HEK293 (cell line): ENCODE measurements at regions not wholly inside any gene's neighbourhood (a gene's known extent, or its start where the extent isn't known, plus 50 kb on each side); places are given as distances from the start of the nearest gene placed in this dataset.

Experiments
- CTCF ChIA-PET: fragments of 350-600 bp; formaldehyde crosslinking; extraction: SDS; loops from one replicate; lab custom pipeline; 2021; ENCODE audit warnings: antibody characterized with exemption; lab: Yijun Ruan, JAX
- POLR2A ChIA-PET: fragments of 300-600 bp; formaldehyde crosslinking; extraction: SDS; loops from one replicate; lab custom pipeline; 2020; ENCODE audit warnings: antibody characterized with exemption, inconsistent platforms; lab: Yijun Ruan, JAX
- H3K27ac ChIP-seq: fragments of 200-500 bp; sonication (Bioruptor generic); 2 replicates; pipeline ENCODE4 v1.5.1; 2014; ENCODE audit warnings: low read depth, low read length, control low read depth, inconsistent platforms; ENCODE audit errors: extremely low read depth
- H3K36me3 ChIP-seq, 2 experiments: fragments of 200-500 bp in 1 of 2; sonication (Bioruptor generic) in 1 of 2; 1 replicate in 1 of 2; 2 replicates in 1 of 2; pipeline ENCODE4 v1.5.1; 2014 to 2017; ENCODE audit warnings: inconsistent platforms in 2 of 2, low read length in 2 of 2; ENCODE audit not compliant: control insufficient read depth in 2 of 2, insufficient read depth in 1 of 2
- H3K4me1 ChIP-seq: fragments of 200-500 bp; sonication (Bioruptor generic); 2 replicates; pipeline ENCODE4 v1.5.1; 2014; ENCODE audit warnings: mild to moderate bottlenecking, low read length, inconsistent platforms; ENCODE audit not compliant: control insufficient read depth, insufficient read depth
- H3K4me3 ChIP-seq: 2 replicates; pipeline ENCODE4 v1.5.1; 2011; ENCODE audit warnings: low read depth, mild to moderate bottlenecking, control low read depth, low read length, moderate library complexity
- H3K9me3 ChIP-seq: fragments of 200-500 bp; sonication (Bioruptor generic); 2 replicates; pipeline ENCODE4 v1.5.1; 2014; ENCODE audit warnings: low read depth, low read length, inconsistent platforms; ENCODE audit not compliant: control insufficient read depth, insufficient read depth
- OVOL3 ChIP-seq: fragments of 450-650 bp; formaldehyde crosslinking; IDR thresholded peaks from 2 replicates; pipeline ENCODE4 v1.5.1; 2016; ENCODE audit warnings: missing biosample characterization, missing genetic modification characterization
- SCRT2 ChIP-seq: fragments of 450-650 bp; formaldehyde crosslinking; IDR thresholded peaks from 2 replicates; pipeline ENCODE4 v1.5.1; 2016; ENCODE audit warnings: missing biosample characterization, missing genetic modification characterization
- TCF7L2 ChIP-seq: IDR thresholded peaks from 2 replicates; pipeline ENCODE4 v1.6.1; 2011; ENCODE audit warnings: low read depth, mild to moderate bottlenecking, inconsistent platforms, low read length, moderate library complexity, borderline replicate concordance
- ZNF169 ChIP-seq: fragments of 450-650 bp; formaldehyde crosslinking; IDR thresholded peaks from 2 replicates; pipeline ENCODE4 v1.5.1; 2016; ENCODE audit warnings: missing biosample characterization, missing genetic modification characterization
- ZNF223 ChIP-seq: fragments of 450-650 bp; formaldehyde crosslinking; IDR thresholded peaks from 2 replicates; pipeline ENCODE4 v1.5.1; 2016; ENCODE audit warnings: missing biosample characterization, missing genetic modification characterization
- ZNF292 ChIP-seq: fragments of 450-650 bp; formaldehyde crosslinking; IDR thresholded peaks from 2 replicates; pipeline ENCODE4 v1.5.1; 2016; ENCODE audit warnings: low read depth, missing biosample characterization, missing genetic modification characterization, borderline replicate concordance
- ZNF324 ChIP-seq: fragments of 450-650 bp; formaldehyde crosslinking; IDR thresholded peaks from 2 replicates; pipeline ENCODE4 v1.5.1; 2016; ENCODE audit warnings: missing biosample characterization, missing genetic modification characterization
- ZNF626 ChIP-seq: fragments of 450-650 bp; sonication (Bioruptor Pico); formaldehyde crosslinking; IDR thresholded peaks from 2 replicates; pipeline ENCODE4 v1.5.1; 2018; ENCODE audit warnings: missing biosample characterization, missing genetic modification characterization, inconsistent platforms
- ZNF670 ChIP-seq: fragments of 450-650 bp; formaldehyde crosslinking; IDR thresholded peaks from 2 replicates; pipeline ENCODE4 v1.5.1; 2016; ENCODE audit warnings: missing biosample characterization, missing genetic modification characterization, low read depth
- ZNF768 ChIP-seq: fragments of 450-650 bp; formaldehyde crosslinking; IDR thresholded peaks from 2 replicates; pipeline ENCODE4 v1.5.1; 2018; ENCODE audit warnings: missing biosample characterization, mild to moderate bottlenecking, missing genetic modification characterization
- TF ChIP-seq, protein P1 (sequence below): fragments of 450-650 bp; formaldehyde crosslinking; IDR thresholded peaks from 2 replicates; pipeline ENCODE4 v1.5.1; 2016; ENCODE audit warnings: missing biosample characterization, missing genetic modification characterization
- TF ChIP-seq, protein P2 (sequence below): fragments of 450-650 bp; formaldehyde crosslinking; IDR thresholded peaks from 2 replicates; pipeline ENCODE4 v1.5.1; 2016; ENCODE audit warnings: missing biosample characterization, missing genetic modification characterization
- TF ChIP-seq, protein P3 (sequence below): fragments of 450-650 bp; formaldehyde crosslinking; IDR thresholded peaks from 2 replicates; pipeline ENCODE4 v1.5.1; 2016; ENCODE audit warnings: missing biosample characterization, missing genetic modification characterization, borderline replicate concordance
- TF ChIP-seq, protein P4 (sequence below): fragments of 450-650 bp; formaldehyde crosslinking; IDR thresholded peaks from 2 replicates; pipeline ENCODE4 v1.5.1; 2016; ENCODE audit warnings: missing biosample characterization, missing genetic modification characterization
- TF ChIP-seq, protein P5 (sequence below): sonication (generic); formaldehyde crosslinking; IDR thresholded peaks from 2 replicates; pipeline ENCODE4 v1.8.1; 2022; ENCODE audit warnings: mild to moderate bottlenecking, moderate library complexity, missing genetic modification reagents
- TF ChIP-seq, protein P6 (sequence below): fragments of 450-650 bp; formaldehyde crosslinking; IDR thresholded peaks from 2 replicates; pipeline ENCODE4 v1.5.1; 2016; ENCODE audit warnings: missing biosample characterization, missing genetic modification characterization

DNA sequence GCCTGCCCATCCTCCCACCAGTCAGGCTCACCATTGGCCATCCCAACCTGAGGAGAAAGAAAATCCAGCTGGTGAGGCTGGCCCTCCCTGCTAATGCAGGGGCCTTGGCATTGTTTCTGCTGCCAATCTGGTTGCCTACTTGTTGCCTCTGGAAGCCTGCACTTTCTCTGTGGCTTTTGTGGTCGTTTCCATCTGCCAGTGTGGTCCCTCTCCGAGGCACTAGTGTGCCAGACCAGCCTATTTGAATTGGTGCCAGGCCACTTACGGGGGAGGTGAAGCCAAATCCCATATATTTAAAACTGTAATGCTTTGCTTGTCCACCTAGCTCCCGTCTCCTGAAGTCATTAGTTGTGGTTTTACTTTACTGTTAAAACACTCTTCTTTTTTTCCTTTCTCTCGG lies 213.4 kb upstream of the ADAMTSL1 start:
- ChIA-PET POLR2A (no interaction called here), CTCF (interaction anchor here (0.8 kb wide), 1 partner anchor 181 kb away, joined by 3 read pairs; no protein-coding TSS in a partner anchor)
- Histone ChIP-seq H3K27ac (no peak overlapping the region), H3K9me3 (no peaks in the 10 kb centered on the region), H3K4me3 (no peak overlapping the region), H3K4me1 (peaks cover 2% of the 10 kb centered on the region; the same call in 1 of the 2 replicates), H3K36me3 (no peaks in the 10 kb centered on the region)
- no peak for TF ChIP-seq ZNF324
- TF ChIP-seq ZNF626 (tag by site-specific recombination), result no peak
- peak; percentile 67 for TF ChIP-seq SCRT2
- no peak for TF ChIP-seq ZNF768
- TF ChIP-seq, protein P1, sequence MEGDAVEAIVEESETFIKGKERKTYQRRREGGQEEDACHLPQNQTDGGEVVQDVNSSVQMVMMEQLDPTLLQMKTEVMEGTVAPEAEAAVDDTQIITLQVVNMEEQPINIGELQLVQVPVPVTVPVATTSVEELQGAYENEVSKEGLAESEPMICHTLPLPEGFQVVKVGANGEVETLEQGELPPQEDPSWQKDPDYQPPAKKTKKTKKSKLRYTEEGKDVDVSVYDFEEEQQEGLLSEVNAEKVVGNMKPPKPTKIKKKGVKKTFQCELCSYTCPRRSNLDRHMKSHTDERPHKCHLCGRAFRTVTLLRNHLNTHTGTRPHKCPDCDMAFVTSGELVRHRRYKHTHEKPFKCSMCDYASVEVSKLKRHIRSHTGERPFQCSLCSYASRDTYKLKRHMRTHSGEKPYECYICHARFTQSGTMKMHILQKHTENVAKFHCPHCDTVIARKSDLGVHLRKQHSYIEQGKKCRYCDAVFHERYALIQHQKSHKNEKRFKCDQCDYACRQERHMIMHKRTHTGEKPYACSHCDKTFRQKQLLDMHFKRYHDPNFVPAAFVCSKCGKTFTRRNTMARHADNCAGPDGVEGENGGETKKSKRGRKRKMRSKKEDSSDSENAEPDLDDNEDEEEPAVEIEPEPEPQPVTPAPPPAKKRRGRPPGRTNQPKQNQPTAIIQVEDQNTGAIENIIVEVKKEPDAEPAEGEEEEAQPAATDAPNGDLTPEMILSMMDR, result no peak
- TF ChIP-seq OVOL3 (tag by site-specific recombination), result no peak
- TF ChIP-seq, protein P2, sequence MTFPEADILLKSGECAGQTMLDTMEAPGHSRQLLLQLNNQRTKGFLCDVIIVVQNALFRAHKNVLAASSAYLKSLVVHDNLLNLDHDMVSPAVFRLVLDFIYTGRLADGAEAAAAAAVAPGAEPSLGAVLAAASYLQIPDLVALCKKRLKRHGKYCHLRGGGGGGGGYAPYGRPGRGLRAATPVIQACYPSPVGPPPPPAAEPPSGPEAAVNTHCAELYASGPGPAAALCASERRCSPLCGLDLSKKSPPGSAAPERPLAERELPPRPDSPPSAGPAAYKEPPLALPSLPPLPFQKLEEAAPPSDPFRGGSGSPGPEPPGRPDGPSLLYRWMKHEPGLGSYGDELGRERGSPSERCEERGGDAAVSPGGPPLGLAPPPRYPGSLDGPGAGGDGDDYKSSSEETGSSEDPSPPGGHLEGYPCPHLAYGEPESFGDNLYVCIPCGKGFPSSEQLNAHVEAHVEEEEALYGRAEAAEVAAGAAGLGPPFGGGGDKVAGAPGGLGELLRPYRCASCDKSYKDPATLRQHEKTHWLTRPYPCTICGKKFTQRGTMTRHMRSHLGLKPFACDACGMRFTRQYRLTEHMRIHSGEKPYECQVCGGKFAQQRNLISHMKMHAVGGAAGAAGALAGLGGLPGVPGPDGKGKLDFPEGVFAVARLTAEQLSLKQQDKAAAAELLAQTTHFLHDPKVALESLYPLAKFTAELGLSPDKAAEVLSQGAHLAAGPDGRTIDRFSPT (tag by site-specific recombination), result no peak
- no peak for TF ChIP-seq TCF7L2
- TF ChIP-seq, protein P3, sequence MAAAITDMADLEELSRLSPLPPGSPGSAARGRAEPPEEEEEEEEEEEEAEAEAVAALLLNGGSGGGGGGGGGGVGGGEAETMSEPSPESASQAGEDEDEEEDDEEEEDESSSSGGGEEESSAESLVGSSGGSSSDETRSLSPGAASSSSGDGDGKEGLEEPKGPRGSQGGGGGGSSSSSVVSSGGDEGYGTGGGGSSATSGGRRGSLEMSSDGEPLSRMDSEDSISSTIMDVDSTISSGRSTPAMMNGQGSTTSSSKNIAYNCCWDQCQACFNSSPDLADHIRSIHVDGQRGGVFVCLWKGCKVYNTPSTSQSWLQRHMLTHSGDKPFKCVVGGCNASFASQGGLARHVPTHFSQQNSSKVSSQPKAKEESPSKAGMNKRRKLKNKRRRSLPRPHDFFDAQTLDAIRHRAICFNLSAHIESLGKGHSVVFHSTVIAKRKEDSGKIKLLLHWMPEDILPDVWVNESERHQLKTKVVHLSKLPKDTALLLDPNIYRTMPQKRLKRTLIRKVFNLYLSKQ (tag by site-specific recombination), result no peak
- TF ChIP-seq ZNF223, result no peak
- TF ChIP-seq, protein P4, sequence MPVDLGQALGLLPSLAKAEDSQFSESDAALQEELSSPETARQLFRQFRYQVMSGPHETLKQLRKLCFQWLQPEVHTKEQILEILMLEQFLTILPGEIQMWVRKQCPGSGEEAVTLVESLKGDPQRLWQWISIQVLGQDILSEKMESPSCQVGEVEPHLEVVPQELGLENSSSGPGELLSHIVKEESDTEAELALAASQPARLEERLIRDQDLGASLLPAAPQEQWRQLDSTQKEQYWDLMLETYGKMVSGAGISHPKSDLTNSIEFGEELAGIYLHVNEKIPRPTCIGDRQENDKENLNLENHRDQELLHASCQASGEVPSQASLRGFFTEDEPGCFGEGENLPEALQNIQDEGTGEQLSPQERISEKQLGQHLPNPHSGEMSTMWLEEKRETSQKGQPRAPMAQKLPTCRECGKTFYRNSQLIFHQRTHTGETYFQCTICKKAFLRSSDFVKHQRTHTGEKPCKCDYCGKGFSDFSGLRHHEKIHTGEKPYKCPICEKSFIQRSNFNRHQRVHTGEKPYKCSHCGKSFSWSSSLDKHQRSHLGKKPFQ, result no peak
- TF ChIP-seq, protein P5, sequence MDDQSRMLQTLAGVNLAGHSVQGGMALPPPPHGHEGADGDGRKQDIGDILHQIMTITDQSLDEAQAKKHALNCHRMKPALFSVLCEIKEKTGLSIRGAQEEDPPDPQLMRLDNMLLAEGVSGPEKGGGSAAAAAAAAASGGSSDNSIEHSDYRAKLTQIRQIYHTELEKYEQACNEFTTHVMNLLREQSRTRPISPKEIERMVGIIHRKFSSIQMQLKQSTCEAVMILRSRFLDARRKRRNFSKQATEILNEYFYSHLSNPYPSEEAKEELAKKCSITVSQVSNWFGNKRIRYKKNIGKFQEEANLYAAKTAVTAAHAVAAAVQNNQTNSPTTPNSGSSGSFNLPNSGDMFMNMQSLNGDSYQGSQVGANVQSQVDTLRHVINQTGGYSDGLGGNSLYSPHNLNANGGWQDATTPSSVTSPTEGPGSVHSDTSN (CRISPR knock-in tag), result no peak
- no peak for TF ChIP-seq ZNF169 (tag by site-specific recombination)
- TF ChIP-seq, protein P6, sequence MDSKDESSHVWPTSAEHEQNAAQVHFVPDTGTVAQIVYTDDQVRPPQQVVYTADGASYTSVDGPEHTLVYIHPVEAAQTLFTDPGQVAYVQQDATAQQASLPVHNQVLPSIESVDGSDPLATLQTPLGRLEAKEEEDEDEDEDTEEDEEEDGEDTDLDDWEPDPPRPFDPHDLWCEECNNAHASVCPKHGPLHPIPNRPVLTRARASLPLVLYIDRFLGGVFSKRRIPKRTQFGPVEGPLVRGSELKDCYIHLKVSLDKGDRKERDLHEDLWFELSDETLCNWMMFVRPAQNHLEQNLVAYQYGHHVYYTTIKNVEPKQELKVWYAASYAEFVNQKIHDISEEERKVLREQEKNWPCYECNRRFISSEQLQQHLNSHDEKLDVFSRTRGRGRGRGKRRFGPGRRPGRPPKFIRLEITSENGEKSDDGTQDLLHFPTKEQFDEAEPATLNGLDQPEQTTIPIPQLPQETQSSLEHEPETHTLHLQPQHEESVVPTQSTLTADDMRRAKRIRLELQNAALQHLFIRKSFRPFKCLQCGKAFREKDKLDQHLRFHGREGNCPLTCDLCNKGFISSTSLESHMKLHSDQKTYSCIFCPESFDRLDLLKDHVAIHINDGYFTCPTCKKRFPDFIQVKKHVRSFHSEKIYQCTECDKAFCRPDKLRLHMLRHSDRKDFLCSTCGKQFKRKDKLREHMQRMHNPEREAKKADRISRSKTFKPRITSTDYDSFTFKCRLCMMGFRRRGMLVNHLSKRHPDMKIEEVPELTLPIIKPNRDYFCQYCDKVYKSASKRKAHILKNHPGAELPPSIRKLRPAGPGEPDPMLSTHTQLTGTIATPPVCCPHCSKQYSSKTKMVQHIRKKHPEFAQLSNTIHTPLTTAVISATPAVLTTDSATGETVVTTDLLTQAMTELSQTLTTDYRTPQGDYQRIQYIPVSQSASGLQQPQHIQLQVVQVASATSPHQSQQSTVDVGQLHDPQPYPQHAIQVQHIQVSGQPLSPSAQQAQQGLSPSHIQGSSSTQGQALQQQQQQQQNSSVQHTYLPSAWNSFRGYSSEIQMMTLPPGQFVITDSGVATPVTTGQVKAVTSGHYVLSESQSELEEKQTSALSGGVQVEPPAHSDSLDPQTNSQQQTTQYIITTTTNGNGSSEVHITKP (tag by site-specific recombination), result peak; percentile 27
- no peak for TF ChIP-seq ZNF670 (tag by site-specific recombination)
- TF ChIP-seq ZNF292 (tag by site-specific recombination), result no peak
